HG02938 (cell line): ENCODE measurements at regions not wholly inside any gene's neighbourhood (a gene's known extent, or its start where the extent isn't known, plus 50 kb on each side); places are given as distances from the start of the nearest gene placed in this dataset.
"Not testable (repeated sequence)": the region's sequence is repeated elsewhere in the genome, so short reads cannot be mapped to it uniquely, and the experiment has no call there.

Source experiments
- ATAC-seq: cut with Tn5 transposase; IDR thresholded peaks from one replicate; pipeline ENCODE4 v1.9.1; 2021; ENCODE audit warnings: mild to moderate bottlenecking, moderate library complexity; ENCODE audit not compliant: unreplicated experiment

DNA sequence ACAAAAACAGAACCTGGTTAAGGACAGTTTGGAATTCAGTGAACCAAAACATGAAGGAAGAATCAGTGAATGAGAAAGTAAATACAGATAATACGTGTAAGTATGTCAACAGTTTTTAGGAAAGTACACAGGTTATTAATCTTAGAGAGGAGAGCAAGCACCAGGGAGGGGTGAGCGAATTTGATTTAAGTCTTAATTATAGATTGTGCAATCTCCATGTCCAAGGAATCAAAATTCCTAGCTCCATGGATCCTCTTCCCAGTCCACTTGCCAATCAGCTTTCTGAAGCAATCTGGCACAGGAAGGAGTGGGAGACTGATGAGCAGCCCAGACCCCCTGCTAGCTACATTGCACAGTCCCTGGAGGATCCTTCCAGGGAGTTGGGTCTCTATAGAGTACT, 346.4 kb downstream of the SETD4 start:
- ATAC-seq: no peak

DNA sequence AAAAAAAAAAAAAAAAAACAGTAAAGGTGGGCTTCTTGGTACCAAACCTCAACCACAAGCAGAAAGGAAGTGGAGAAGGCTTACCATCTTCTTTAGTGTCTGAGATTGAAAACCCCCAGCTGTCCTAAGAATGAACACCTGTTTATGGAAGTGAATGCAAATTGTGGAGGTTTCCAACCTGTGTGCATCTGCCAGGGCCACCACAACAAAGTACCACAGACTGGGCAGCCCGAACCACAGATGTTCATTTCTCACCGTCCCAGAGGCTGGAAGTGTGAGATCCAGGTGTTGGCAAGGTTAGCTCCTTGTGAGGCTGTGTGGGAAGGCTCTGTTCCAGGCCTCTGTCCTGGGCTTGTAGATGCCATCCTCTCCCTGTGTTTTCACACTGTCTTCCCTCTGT, 348.7 kb downstream of the SETD4 start:
- ATAC-seq: no peak

DNA sequence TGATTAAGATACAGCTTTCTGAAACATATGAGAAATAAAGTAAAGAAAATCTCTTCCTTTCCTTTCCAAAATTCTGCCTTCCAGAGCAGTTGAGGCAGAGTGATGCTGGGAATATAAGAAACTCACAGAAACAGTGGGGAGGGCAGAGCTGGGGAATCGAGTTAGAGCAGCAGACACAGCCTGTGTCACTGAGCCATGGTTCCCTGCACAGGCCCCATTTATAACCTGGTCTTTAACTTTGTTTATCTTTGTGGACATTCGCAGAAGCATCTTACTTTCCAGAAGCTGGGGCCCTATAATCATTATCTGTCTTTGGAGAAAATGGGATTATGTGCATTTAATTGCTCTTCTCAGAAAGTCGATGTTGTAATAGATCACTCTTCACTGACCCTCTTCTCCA, 349.1 kb downstream of the SETD4 start:
- ATAC-seq: no peak

DNA sequence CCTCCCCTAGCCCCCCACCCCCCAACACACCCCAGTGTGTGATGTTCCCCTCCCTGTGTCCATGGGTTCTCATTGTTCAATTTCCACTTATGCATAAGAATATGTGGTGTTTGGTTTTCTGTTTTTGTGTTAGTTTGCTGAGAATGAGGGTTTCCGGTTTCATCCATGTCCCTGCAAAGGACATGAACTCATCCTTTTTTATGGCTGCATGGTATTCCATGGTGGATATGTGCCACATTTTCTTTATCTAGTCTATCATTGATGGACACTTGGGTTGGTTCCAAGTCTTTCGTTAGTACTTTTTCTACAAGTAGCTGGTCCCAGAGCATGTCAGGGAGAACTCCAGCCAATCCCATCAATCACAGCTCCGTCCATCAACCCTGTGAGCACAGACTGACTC, 350.3 kb downstream of the SETD4 start:
- ATAC-seq: not testable (repeated sequence)

DNA sequence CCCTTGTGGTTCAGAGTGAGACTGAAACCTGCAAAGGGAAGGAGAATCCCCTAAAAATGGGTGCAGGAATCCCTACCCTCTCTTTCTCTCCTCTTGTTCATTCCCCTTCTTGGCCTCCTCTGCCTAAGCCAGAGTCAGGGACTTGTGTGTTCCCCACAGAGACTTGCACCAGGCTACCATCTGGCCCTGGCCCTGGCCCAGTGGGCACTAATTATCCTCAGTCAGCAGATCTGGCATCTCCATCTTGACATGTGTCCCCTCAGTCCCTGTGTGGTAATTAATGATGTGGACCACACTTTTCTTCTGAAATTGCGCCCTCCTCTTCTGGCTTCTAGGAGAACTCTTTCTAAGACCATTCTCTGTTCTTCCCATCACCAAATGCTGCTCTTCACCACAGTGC, 354.4 kb downstream of the SETD4 start:
- ATAC-seq: no peak

DNA sequence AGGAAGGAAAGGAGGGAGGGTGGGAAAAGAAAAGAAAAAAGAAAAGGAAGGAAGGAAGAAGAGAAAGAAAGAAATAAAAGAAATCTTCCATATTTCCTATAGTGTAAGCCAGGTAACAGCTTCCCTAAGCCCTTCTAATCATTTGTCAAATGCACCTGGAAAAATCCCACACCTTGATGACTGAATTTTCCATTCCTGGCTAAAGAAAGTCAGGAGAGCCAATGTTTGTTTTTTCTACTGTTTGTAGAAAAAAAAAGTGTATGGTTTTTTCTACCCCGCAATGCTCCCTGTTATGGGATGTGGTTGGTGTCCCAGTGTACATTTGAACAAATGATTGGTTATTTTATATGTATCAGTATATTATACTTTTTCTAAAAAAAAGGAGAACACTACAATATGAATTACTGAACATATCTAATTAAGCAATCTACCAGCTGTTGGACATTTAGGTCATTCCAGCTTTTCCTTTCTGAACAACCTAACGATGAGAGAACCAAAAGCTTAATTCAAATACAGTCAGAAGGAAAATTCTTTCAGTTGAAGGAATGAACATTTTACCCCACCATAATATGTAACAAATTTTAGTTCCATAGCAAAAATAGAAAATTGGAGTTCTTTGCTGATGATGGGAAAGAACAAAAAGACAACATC, 355.0 kb downstream of the SETD4 start:
- ATAC-seq: no peak

DNA sequence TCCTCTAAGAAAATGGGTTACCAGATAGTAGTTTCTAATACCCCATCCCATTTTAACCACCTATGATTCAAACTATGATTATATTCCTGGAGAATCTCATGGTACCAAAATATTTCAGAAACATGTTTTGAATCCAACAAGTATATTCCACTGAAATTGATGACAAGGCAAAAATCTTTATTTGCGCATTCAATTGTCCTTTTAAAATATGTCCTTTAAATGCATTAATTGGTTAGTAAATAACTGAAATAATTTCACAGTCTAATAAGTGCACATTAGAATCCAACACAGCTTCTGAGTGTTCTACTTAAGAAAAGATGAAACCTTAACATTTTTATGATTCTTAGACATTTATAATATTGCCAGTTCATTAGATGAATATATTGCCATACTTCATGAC, 356.6 kb downstream of the SETD4 start:
- ATAC-seq: no peak

DNA sequence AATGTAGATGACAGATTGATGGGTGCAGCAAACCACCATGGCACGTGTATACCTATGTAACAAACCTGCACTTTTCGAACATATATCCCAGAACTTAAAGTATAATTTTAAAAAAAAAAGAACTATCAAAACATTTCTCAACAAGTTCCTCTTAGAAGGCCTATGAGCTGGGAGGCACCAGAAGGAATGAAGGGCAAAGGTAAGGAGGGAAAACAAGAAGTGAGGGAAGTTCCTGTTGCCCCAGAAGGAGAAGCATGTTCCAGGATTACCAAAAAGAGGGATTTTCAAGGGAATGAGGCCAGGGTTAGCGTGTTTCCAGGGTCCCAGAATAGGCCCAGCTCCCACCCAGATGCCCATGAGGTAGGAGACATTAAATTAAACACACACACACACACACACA, 361.0 kb downstream of the SETD4 start:
- no peak for ATAC-seq

DNA sequence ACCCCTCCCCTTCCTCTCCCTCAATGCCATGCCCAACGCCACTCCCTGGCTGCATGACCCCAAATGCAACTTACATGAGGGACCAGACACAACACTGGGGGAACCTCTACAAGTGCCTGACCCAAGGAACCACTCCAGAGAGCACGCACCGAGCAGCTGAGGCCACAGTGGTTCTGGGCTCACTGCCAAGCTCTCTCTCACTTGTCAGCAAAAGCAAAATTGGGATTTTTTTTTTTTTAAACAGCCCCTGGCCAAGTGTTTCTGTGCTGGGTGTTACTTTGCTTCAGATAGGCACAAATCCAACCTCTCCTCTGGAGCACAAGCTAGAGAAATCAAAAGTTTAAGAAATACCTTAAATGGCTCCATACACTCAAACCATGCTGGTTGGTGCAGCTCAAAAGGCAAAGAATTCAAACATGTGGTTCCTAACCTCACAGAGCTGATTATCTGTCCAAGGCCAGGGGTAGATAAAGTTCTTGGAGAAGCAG, 363.0 kb downstream of the SETD4 start:
- ATAC-seq: no peak

DNA sequence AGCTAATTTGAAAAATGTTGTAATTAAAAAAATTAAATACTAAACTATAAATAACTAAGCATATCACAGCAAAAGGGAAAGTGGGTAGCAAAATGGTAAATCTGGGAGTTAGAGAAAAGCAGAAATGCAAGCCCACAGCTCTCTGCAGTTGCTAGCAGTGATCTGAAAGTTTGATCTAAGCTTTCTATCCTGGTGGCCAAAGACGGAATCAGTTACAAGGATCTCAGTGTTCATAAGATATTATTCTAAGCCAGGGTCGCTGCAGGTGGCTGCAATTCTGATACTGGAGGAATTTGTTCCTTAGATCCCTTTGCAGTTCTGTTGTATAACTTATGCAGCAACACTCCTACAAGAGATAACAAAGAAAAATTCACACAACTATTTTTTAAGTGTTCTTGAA, 363.7 kb downstream of the SETD4 start:
- no peak for ATAC-seq

DNA sequence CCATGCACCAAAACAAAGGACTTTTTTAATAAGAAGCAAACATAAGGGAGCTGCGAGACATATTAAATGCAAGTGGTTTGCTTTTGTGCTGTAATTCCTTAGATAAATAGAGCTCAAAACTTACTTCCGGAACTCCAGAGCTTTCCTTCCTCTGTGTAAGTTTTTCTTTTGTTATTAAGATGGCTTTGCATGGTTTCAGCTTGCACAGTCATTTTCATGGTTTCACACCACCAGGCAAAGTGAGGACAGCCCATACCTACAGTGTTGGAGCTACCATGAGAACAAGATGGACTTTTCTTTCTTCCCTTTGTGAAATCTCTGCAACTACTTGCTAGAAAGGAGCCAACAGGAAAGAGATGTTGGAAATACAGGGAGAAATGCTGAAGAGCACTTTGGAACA, 368.0 kb downstream of the SETD4 start:
- no peak for ATAC-seq

DNA sequence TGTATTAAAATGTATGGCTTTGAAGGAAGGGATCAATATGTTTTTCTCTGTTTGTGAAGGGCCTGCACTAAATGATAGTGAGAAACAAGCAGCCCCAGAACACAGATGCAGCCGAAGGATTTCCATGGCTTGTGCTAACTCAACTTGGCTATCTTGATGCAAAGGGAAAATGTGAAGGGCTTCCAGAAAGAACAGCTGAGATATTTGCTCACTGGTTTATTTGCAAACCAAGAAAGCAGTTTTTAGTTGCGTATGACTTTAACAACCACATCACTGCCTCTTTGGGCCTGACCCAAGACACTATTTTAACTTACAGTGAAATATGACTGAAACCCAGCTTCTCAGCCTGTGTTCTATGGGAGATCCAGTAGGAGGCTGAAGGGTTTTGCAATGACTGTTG, 369.9 kb downstream of the SETD4 start:
- ATAC-seq: no peak

DNA sequence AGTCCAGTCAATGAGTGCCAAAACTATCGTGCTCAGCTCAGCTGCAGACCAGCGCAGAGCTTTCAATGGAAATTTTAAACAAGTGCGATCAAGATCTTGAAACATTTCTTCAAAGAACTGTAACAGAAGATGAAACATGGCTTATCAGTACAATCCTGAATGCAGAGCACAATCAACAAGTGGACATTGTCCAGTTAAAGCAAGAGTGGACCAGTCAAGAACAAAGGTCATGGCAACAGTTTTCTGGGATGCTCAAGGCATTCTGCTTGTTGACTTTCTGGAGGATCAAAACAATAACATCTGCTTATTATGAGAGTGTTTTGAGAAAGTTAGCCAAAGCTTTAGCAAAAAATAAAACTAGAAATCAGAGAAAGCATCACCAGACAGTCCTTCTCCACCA, 374.2 kb downstream of the SETD4 start:
- ATAC-seq: no peak

DNA sequence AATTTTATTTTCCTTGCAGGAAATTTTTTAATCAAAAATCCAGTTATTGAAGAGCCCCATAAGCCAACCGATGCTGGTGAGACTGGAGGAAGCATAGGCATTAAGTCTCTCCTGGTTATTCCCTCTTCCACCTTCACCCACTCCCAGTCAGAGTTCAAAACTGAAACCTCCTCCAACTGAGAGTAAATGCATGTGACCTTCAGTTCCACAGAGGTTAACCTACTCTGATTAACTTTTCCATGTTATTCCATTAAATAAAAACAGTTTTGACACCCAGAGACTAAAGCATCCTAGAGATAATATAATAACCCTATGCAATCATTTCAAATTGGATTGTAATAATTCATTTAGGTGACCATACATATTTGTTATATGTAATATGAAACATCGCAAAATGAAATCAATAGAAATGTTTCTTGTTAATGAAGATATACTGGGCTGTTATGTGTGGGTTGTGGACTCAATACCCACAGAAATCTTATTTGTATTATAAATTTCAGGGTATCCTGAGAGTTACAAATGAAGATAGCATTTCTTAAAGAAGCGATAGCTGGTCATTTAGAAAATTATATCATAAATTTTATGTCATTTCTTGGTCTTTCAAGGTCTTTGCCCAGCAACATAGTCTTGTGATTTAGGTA, 376.5 kb downstream of the SETD4 start:
- no peak for ATAC-seq

DNA sequence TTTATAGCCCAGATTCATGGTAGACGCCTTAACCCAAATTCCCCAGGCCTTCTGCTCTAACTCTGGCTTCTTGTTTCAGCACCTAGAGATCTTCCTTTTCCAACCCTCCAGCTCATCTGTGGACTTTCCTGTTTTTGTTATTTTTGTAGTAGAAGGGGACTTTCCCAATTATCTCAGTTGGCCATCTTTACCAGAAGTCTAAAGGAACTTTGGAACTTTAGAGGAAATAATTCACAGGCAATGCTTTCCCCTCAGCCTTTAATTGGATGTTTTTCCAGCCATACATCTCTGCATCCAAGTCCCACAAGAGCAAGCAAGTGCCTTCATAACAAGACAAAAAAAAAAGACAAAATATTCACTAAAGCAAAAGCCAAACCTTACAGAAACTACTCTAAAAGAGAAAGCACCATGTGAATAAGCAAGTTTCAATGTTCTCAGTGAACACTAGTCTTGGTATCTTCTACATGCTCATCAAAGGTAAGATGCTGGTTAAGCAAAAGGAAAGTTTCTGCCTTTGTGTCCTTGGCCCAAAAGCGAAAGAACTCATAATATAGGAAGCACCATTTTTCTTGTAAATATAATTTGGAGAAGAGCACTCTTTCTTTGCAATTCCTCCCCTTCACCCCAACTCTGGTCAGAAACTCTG, 377.3 kb downstream of the SETD4 start:
- ATAC-seq: no peak

DNA sequence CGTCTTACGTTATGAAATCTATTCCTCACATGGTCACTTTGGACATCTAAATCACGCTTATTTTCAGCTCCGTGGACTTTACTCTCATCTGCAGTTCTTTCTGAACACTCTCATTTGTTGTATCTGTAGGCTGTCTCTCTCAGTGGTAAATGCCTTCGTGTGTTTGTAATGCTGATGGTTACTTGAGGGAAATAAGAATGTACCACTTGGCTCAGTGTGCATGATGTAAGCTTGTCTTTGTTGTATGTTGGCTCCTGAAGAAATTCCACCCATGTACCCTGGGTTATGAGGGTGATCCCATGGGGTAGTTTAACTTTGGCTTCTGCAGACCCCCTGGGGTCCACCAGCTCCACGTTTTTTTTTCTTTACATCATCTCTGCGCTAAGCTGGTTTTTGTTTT, 378.4 kb downstream of the SETD4 start:
- ATAC-seq: no peak

DNA sequence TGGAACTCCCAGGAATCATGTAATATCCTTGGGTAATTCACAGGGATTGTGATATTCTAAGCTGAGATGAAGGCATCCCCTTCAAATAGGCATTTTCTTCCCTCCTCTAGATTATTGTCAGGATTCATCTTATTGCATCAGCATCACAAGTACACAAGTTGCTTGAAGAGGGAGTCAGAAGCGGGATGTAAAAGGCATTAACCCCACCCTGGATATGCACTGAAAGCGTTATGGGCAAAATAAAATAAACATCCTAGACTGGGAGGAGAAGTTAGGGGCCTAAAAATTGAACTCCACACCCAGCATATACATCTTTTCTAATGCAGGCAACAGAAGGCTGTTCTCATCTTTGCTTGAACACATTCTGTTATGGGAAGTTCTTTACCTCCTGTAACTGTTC, 381.2 kb downstream of the SETD4 start:
- no peak for ATAC-seq

DNA sequence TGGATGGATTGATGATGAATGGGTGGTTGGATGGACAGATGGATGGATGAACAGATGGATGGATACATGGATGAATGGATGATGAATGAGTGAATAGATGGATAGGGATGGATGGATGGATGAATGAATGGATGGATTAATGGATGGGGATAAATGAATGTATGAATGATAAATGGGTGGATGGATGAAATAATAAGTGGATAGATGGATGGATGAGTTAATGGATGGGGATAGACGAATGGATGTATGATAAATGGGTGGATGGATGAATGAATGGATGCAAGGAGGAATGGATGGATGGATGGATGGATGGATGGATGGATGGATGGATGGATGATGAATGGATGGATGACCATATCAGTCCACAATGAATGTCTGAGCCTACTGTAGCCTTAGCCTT, 381.9 kb downstream of the SETD4 start:
- ATAC-seq: no peak

DNA sequence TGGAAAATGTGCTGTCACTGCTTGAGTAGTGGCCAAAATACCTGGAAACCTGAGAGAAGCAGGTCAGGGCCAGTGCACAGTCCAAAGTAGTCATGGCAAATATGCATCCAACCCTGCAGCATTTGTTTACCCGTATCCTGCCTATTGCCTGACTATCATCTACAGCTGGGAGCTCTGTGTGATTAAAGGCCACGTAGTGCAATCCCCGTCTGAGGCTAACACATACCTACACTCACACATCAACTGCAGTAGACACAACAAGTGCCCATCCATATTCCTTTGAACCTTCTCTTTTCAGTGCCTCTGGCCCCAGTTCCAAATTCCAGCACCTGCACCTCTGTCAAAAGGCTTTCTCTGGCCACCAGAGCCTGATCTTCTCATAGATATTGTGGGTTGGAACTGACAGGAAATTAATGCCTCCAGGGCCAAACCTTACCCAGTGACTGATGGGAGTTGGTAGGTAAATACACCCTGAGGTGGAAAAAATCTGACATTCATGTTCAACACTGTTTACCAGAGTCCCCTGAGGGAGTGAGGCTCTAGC, 383.0 kb downstream of the SETD4 start:
- no peak for ATAC-seq

DNA sequence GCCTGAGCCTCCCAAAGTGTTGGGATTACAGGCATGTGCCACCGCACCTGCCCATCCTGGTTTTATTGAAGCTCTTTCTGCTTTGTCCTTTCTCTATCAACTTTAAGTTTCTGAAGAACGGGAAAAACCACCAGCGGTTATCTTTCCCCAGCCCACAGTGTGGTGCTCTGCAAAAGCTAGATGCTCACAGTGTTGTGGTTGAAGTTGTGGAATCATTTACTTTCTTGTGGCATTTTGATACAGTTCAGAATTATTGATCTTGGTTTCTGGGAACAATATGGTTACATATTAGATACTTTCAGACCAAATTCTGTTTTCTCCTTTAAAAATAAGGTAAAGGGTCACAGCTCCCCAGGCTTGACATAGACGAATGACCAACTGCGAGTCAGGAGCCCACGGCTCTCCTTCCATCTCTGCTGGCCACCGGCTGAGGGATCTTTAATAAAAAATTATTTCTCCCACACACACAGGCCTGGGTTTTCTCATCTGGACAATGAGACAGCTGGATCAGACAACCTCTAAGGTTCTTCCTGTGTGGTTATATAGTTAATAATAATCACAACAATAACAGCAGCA, 385.3 kb downstream of the SETD4 start:
- ATAC-seq: no peak

DNA sequence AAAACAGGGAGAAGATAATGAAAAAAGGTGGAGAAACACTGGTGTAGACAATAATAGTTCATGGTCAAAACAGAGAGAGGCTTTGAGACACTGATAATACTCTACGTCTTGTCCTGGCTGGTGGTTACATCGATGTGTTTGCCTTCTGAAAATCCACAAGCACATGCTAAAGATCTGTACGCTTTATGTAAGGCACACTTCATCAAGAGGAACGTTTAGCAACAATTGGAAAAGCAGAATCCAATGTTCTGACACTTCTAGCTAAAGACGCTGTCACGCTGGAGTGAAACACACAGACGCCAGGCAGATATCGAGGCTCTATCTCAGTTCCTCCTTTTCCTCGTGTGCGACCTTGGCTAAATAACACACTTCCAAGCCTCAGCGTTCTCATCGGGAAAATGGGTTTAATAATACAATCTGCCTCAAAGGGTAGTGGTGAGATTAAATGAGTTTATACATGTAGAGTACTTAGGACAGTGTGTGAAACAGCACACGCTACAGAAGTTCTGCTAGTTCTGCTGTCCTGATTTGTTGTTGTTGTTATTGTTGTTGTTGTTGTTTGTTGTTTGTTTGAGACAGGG, 386.1 kb downstream of the SETD4 start:
- ATAC-seq: no peak
